PC-3 (cell line): ENCODE measurements at regions not wholly inside any gene's neighbourhood (a gene's known extent, or its start where the extent isn't known, plus 50 kb on each side); places are given as distances from the start of the nearest gene placed in this dataset.

Experiments
- EZH2 ChIP-seq: fragments of 300-600 bp; sonication (generic); IDR thresholded peaks from one replicate; pipeline ENCODE4 v1.6.1; 2017; ENCODE audit warnings: antibody characterized with exemption, mild to moderate bottlenecking, low read length; ENCODE audit not compliant: unreplicated experiment
- TF ChIP-seq, protein P1 (sequence below): fragments of 300-600 bp; sonication (generic); conservative IDR thresholded peaks from 2 replicates; pipeline ENCODE4 v1.5.1; 2017; ENCODE audit warnings: antibody characterized with exemption, low read depth, mild to moderate bottlenecking, low read length

DNA sequence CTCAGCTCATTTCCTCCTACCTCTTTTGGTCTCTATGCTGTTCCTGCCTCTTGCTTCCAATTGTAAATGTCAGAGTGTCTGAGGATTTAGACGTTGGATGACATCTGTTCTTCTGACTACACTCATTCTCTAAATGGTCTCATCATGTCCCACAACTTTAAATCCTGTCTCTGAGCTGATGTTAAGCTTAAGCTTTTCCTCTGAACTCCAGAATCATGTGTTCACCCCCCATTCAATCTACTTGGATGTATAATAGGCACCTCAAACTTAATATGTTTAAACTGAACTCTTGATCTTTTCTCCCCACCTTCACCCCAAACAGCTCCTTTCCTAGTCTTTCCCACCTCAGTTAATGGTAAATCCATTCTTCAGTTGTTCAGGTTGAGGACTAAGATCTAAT is 433.6 kb downstream of the CSNK1G3 start:
- TF ChIP-seq, protein P1, sequence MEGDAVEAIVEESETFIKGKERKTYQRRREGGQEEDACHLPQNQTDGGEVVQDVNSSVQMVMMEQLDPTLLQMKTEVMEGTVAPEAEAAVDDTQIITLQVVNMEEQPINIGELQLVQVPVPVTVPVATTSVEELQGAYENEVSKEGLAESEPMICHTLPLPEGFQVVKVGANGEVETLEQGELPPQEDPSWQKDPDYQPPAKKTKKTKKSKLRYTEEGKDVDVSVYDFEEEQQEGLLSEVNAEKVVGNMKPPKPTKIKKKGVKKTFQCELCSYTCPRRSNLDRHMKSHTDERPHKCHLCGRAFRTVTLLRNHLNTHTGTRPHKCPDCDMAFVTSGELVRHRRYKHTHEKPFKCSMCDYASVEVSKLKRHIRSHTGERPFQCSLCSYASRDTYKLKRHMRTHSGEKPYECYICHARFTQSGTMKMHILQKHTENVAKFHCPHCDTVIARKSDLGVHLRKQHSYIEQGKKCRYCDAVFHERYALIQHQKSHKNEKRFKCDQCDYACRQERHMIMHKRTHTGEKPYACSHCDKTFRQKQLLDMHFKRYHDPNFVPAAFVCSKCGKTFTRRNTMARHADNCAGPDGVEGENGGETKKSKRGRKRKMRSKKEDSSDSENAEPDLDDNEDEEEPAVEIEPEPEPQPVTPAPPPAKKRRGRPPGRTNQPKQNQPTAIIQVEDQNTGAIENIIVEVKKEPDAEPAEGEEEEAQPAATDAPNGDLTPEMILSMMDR, result no peak
- TF ChIP-seq EZH2, result no peak
